SK-N-SH treated with all-trans-retinoic acid at 6 μM for 48 hours (cell line): ENCODE measurements at regions not wholly inside any gene's neighbourhood (a gene's known extent, or its start where the extent isn't known, plus 50 kb on each side); places are given as distances from the start of the nearest gene placed in this dataset.
A peak's percentile ranks its signal among the peaks of the same experiment; 100 is the strongest.

Source experiments
- ATAC-seq: fragments of 200-7000 bp; cut with Tn5 transposase; 3 replicates; pipeline ENCODE4 v1.9.1; 2020; ENCODE audit warnings: mild to moderate bottlenecking, moderate library complexity
- ARNTL ChIP-seq: fragments of 450-650 bp; formaldehyde crosslinking; IDR thresholded peaks from 2 replicates; pipeline ENCODE4 v1.5.0; 2020; ENCODE audit warnings: low read depth, mild to moderate bottlenecking, moderate library complexity, borderline replicate concordance
- BACH2 ChIP-seq: fragments of 250-450 bp; sonication (Bioruptor Pico); IDR thresholded peaks from 2 replicates; pipeline ENCODE4 v1.9.0; 2021; ENCODE audit warnings: mild to moderate bottlenecking, borderline replicate concordance
- CREB5 ChIP-seq: fragments of 250-450 bp; sonication (Bioruptor Pico); IDR thresholded peaks from 2 replicates; pipeline ENCODE4 v1.5.1; 2020; ENCODE audit warnings: low read depth, mild to moderate bottlenecking, moderate library complexity
- CSDC2 ChIP-seq: fragments of 250-450 bp; sonication (Bioruptor Pico); IDR thresholded peaks from 2 replicates; pipeline ENCODE4 v1.5.0; 2020; ENCODE audit warnings: mild to moderate bottlenecking, moderate library complexity
- ESRRG ChIP-seq: fragments of 250-450 bp; sonication (Bioruptor Pico); IDR thresholded peaks from 2 replicates; pipeline ENCODE4 v1.6.1; 2021; ENCODE audit warnings: mild to moderate bottlenecking
- GLIS3 ChIP-seq: fragments of 250-450 bp; sonication (Bioruptor Pico); IDR thresholded peaks from 2 replicates; pipeline ENCODE4 v1.5.0; 2020; ENCODE audit warnings: mild to moderate bottlenecking, moderate library complexity
- ISL1 ChIP-seq: fragments of 250-450 bp; sonication (Bioruptor Pico); IDR thresholded peaks from 2 replicates; pipeline ENCODE4 v2.1.2; 2022; ENCODE audit warnings: mild to moderate bottlenecking, moderate library complexity
- OSR1 ChIP-seq: fragments of 250-450 bp; sonication (Bioruptor Pico); IDR thresholded peaks from 2 replicates; pipeline ENCODE4 v1.8.0; 2022; ENCODE audit warnings: moderate library complexity, mild to moderate bottlenecking, inconsistent platforms
- PATZ1 ChIP-seq: fragments of 250-450 bp; sonication (Bioruptor Pico); IDR thresholded peaks from 2 replicates; pipeline ENCODE4 v1.8.0; 2020; ENCODE audit warnings: mild to moderate bottlenecking, moderate library complexity, borderline replicate concordance
- POU6F1 ChIP-seq: fragments of 250-450 bp; sonication (Bioruptor Pico); IDR thresholded peaks from 2 replicates; pipeline ENCODE4 v1.8.0; 2021; ENCODE audit warnings: low read depth, mild to moderate bottlenecking, moderate library complexity, borderline replicate concordance
- RARB ChIP-seq: fragments of 250-450 bp; sonication (Bioruptor Pico); IDR thresholded peaks from 2 replicates; pipeline ENCODE4 v1.8.0; 2021; ENCODE audit warnings: mild to moderate bottlenecking, moderate library complexity
- SNAI2 ChIP-seq: fragments of 250-450 bp; sonication (Bioruptor Pico); IDR thresholded peaks from 2 replicates; pipeline ENCODE4 v1.5.0; 2020; ENCODE audit warnings: mild to moderate bottlenecking, moderate library complexity
- TCF4 ChIP-seq: fragments of 250-450 bp; sonication (Bioruptor Pico); IDR thresholded peaks from 2 replicates; pipeline ENCODE4 v1.8.0; 2021; ENCODE audit warnings: mild to moderate bottlenecking, moderate library complexity, borderline replicate concordance
- TOX ChIP-seq: fragments of 250-450 bp; sonication (Bioruptor Pico); IDR thresholded peaks from 2 replicates; pipeline ENCODE4 v1.8.0; 2021; ENCODE audit warnings: mild to moderate bottlenecking, moderate library complexity, borderline replicate concordance
- TSHZ2 ChIP-seq: fragments of 250-450 bp; sonication (Bioruptor Pico); IDR thresholded peaks from 2 replicates; pipeline ENCODE4 v1.5.0; 2020; ENCODE audit warnings: mild to moderate bottlenecking, moderate library complexity
- ZC3H10 ChIP-seq: fragments of 250-450 bp; sonication (Bioruptor Pico); IDR thresholded peaks from 2 replicates; pipeline ENCODE4 v1.5.1; 2021; ENCODE audit warnings: mild to moderate bottlenecking, moderate library complexity
- ZFP3 ChIP-seq: fragments of 250-450 bp; sonication (Bioruptor Pico); IDR thresholded peaks from 2 replicates; pipeline ENCODE4 v1.5.0; 2020; ENCODE audit warnings: mild to moderate bottlenecking, moderate library complexity
- ZFP30 ChIP-seq: fragments of 450-650 bp; formaldehyde crosslinking; IDR thresholded peaks from 2 replicates; pipeline ENCODE4 v1.5.0; 2022; ENCODE audit warnings: mild to moderate bottlenecking, moderate library complexity
- ZNF565 ChIP-seq: fragments of 450-650 bp; formaldehyde crosslinking; conservative IDR thresholded peaks from 2 replicates; pipeline ENCODE4 v1.5.0; 2020; ENCODE audit warnings: low read depth, mild to moderate bottlenecking, moderate library complexity
- ZNF70 ChIP-seq: fragments of 450-650 bp; formaldehyde crosslinking; IDR thresholded peaks from 2 replicates; pipeline ENCODE4 v1.5.0; 2020; ENCODE audit warnings: mild to moderate bottlenecking, moderate library complexity
- ZNF8 ChIP-seq: fragments of 450-650 bp; formaldehyde crosslinking; IDR thresholded peaks from 2 replicates; pipeline ENCODE4 v1.5.0; 2020; ENCODE audit warnings: mild to moderate bottlenecking, moderate library complexity

GRCh38 chr18:11392980-11393885 is 216.2 kb upstream of the SLC35G4 start:
- TF ChIP-seq ZC3H10 (CRISPR knock-in tag), result no peak
- no peak for TF ChIP-seq SNAI2 (CRISPR knock-in tag)
- TF ChIP-seq TSHZ2 (CRISPR knock-in tag), result no peak
- TF ChIP-seq GLIS3 (CRISPR knock-in tag), result no peak
- TF ChIP-seq PATZ1 (CRISPR knock-in tag), result no peak
- TF ChIP-seq CREB5, result no peak
- TF ChIP-seq ZFP30 (CRISPR knock-in tag), result no peak
- TF ChIP-seq OSR1 (CRISPR knock-in tag), result no peak
- no peak for TF ChIP-seq ZNF8 (CRISPR knock-in tag)
- TF ChIP-seq BACH2 (CRISPR knock-in tag), result no peak
- no peak for TF ChIP-seq ISL1
- TF ChIP-seq ARNTL, result no peak
- TF ChIP-seq TOX, result no peak
- TF ChIP-seq RARB (CRISPR knock-in tag), result no peak
- no peak for TF ChIP-seq ZNF565 (CRISPR knock-in tag)
- no peak for TF ChIP-seq CSDC2
- no peak for TF ChIP-seq ZNF70
- TF ChIP-seq POU6F1 (CRISPR knock-in tag), result no peak
- TF ChIP-seq TCF4 (CRISPR knock-in tag), result no peak
- no peak for TF ChIP-seq ZFP3 (CRISPR knock-in tag)
- ATAC-seq, result peak; percentile 16; the same call in 2 of the 3 replicates

GRCh38 chr18:11392292-11392691 is 217.1 kb upstream of the SLC35G4 start:
- TF ChIP-seq ZNF565 (CRISPR knock-in tag), result no peak
- no peak for TF ChIP-seq CSDC2
- no peak for TF ChIP-seq TCF4 (CRISPR knock-in tag)
- no peak for TF ChIP-seq ARNTL
- TF ChIP-seq ZNF70, result no peak
- no peak for TF ChIP-seq ZC3H10 (CRISPR knock-in tag)
- TF ChIP-seq RARB (CRISPR knock-in tag), result no peak
- TF ChIP-seq ESRRG (CRISPR knock-in tag), result no peak
- TF ChIP-seq BACH2 (CRISPR knock-in tag), result no peak
- TF ChIP-seq CREB5, result no peak
- no peak for TF ChIP-seq SNAI2 (CRISPR knock-in tag)
- no peak for TF ChIP-seq ISL1

GRCh38 chr18:11391661-11392060 is 217.7 kb upstream of the SLC35G4 start:
- TF ChIP-seq PATZ1 (CRISPR knock-in tag) (no peak), POU6F1 (CRISPR knock-in tag) (no peak)
- ATAC-seq, result peak; percentile 46

More at GRCh38 chr18:11392292-11392691, 217.1 kb upstream of the SLC35G4 start:
- peak; percentile 29; the same call in 2 of the 3 replicates for ATAC-seq
